Mesodermal cell (in vitro differentiated cells): ENCODE measurements at regions not wholly inside any gene's neighbourhood (a gene's known extent, or its start where the extent isn't known, plus 50 kb on each side); places are given as distances from the start of the nearest gene placed in this dataset.

Source experiments
- H3K27ac ChIP-seq: 2 replicates; pipeline ENCODE4 v1.7.0; 2013; ENCODE audit warnings: mild to moderate bottlenecking, low read depth, low read length, moderate library complexity; ENCODE audit not compliant: severe bottlenecking
- H3K36me3 ChIP-seq: 2 replicates; pipeline ENCODE4 v1.7.1; 2013; ENCODE audit warnings: mild to moderate bottlenecking, low read length, moderate library complexity; ENCODE audit not compliant: control insufficient read depth, insufficient read depth
- H3K4me1 ChIP-seq: one replicate; pipeline ENCODE4 v1.7.1; 2013; ENCODE audit warnings: mild to moderate bottlenecking, low read length; ENCODE audit not compliant: insufficient read depth, control insufficient read depth, poor library complexity, severe bottlenecking
- H3K4me3 ChIP-seq: 2 replicates; pipeline ENCODE4 v1.7.0; 2013; ENCODE audit warnings: low read length, control low read depth, mild to moderate bottlenecking; ENCODE audit not compliant: insufficient read depth, poor library complexity, severe bottlenecking; ENCODE audit errors: extremely low read depth
- H3K9me3 ChIP-seq: 2 replicates; pipeline ENCODE4 v1.7.1; 2013; ENCODE audit warnings: mild to moderate bottlenecking, low read length, moderate library complexity; ENCODE audit not compliant: control insufficient read depth
- WGBS, 2 experiments: methylation state at CpG; one replicate each; pipeline ENCODE4 v1.1.5; 2013; ENCODE audit warnings: missing lambda C conversion rate in 2 of 2; ENCODE audit not compliant: insufficient coverage in 2 of 2; 5-methylcytosine and 5-hydroxymethylcytosine counted together

DNA sequence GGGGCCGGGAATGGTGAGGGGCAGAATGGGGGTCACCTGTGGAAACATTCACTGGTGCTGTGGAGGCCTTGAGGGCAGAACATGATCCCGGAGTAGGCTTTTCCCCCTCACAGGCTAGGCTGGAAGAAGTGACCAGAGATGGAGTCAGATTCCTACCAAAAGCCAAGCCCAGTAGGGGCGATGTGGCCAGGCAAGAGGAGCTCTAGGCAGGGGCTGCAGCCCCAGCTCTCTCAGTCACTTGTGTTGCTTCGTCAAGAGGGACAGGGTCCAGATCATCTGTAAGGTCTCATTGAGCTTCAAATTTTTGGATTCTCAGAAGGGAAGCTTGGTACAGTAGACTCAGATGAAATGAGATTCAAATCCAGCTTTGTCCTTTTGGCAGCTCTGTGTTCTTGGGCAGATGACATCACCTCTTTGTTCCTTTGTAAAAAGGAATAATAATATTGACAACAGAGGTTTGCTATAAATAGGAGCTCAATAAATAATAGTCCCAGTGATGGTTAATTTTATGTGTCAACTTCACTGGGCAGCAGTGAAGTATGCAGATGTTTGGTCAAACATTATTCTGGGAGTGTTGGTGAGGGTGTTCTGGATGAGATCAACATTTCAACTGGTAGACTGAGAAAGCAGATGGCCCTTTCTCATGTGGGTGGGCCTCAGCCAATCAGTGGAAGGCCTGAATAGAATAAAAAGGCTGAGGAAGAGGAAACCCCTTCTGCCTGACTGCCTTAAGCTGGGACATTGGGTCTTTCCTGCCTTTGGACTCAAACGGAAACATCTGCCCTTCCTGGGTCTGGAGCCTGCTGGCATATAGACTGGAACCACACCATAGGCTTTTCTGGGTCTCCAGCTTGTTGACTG is 324.7 kb upstream of the USP24 start:
- 86 to 88% methylated on average over 3 to 5 of the region's 5 CpGs for WGBS, 2 experiments

DNA sequence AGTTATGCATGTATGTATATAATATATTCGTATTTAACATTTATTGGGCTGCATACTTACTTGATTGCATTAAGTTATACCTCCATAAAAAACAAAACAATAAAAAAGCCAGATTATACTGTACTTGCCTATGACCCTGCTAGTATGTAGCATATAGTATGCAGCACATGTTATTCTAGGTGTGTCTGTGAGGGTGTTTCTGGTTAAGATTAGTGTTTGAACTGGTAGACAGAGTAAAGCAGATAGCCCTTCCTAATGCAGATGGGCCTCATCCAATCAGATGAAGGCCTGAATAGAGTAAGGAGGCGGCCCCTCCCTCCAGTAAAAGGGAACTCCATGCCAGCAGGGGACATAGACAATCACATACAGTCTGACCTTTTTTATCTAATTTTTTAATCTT is 323.3 kb upstream of the USP24 start:
- Histone ChIP-seq H3K36me3 (no peaks in the 10 kb centered on the region), H3K4me3 (no peak overlapping the region), H3K4me1 (no peaks in the 10 kb centered on the region), H3K9me3 (no peaks in the 10 kb centered on the region), H3K27ac (no peak overlapping the region)
- WGBS, 2 experiments: no CpG with 5 or more reads among the region's 2 CpGs

More for the DNA sequence above, 324.7 kb upstream of the USP24 start:
- no peak overlapping the region for H3K27ac ChIP-seq
- H3K4me3 ChIP-seq: no peak overlapping the region
- no peaks in the 10 kb centered on the region for H3K36me3 ChIP-seq
- H3K4me1 ChIP-seq: no peaks in the 10 kb centered on the region
- H3K9me3 ChIP-seq: no peaks in the 10 kb centered on the region

DNA sequence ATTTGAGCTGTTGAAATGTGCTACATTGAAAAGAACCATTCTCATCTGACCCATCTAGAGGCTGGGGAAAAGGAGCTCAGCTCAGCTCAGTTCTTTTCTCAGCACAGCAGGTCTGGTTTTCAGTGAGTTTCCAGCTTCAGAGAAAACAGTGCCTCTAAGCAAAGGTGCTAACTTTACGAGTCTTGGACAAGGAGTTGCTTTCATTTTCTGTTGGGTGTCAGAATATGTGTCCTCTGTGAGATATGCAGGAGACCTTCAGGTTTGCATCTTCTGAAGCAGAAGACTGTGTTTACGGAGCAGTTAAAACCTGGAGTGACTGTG is 321.3 kb upstream of the USP24 start:
- no peaks in the 10 kb centered on the region for H3K36me3 ChIP-seq
- no peak overlapping the region for H3K27ac ChIP-seq
- WGBS, 2 experiments: 73 to 100% methylated on average over 1 to 2 of the region's 2 CpGs
- H3K9me3 ChIP-seq: no peaks in the 10 kb centered on the region
- H3K4me3 ChIP-seq: no peak overlapping the region
- no peaks in the 10 kb centered on the region for H3K4me1 ChIP-seq

DNA sequence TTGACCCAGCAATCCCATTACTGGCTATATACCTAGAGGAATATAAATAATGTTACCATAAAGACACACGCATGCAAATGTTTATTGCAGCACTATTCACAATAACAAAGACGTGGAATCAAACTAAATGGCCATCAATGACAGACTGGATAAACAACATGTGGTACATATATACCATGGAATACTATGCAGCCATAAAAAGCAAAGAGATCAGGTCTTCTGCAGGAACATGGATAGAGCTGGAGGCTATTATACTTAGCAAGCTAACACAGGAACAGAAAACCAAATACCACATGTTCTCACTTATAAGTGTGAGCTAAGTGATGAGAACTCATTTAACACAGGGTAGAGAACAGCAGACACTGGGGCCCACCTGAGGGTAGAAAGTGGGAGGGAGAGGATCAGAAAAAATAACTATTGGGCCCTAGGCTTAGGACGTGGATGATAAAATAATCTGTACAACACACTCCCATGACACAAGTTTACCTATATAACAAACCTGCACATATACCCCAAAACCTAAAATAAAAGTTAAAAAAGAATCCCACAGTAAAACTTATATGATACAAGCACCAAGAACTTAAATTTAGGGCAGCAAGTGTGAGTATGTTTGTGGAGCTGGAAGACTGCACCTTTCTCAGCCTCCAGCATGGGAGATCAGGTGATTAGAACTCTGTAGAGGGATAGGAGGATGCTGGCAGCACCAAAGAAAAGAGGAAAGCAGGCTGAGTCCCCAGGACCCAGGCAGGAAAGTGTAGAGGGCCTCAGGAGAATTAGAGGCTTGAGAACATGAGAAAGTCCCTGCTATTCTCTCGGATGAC is 320.8 kb upstream of the USP24 start:
- H3K4me1 ChIP-seq: no peaks in the 10 kb centered on the region
- H3K36me3 ChIP-seq: no peaks in the 10 kb centered on the region
- H3K4me3 ChIP-seq: no peak overlapping the region
- 100% methylated on average over 1 of the region's 4 CpGs for WGBS, 2 experiments
- H3K27ac ChIP-seq: no peak overlapping the region
- no peaks in the 10 kb centered on the region for H3K9me3 ChIP-seq

DNA sequence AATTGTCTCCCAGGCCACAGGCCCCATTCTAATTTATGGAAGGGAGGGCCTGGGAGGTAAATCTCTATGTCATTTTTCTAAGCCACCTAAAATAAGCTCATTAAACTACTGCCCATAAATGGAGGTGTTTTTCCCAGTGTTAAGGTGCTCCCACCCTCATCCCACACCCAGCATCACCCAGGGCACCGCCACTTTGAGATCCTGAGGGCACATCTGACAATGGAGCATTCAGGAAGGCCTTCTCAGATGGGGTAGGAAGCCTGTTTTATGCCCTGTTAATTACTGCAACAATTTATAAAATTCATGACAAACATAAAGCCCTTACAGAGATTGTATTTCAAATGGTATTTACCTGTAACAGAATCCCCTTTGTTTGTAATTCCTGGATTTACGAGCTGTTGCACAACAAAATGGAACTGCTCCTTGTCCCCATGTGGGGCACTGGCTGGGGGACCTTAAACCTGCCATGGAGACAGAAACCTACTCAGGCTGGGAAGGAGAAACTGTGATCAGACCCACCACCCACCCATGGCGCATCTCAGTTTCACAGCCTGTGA is 319.5 kb upstream of the USP24 start:
- H3K9me3 ChIP-seq: no peaks in the 10 kb centered on the region
- H3K36me3 ChIP-seq: no peaks in the 10 kb centered on the region
- no peak overlapping the region for H3K27ac ChIP-seq
- WGBS, 2 experiments: 100% methylated on average over 1 of the region's 3 CpGs; no CpG with 5 or more reads in 1 of the 2 experiments
- H3K4me1 ChIP-seq: no peaks in the 10 kb centered on the region
- no peak overlapping the region for H3K4me3 ChIP-seq

DNA sequence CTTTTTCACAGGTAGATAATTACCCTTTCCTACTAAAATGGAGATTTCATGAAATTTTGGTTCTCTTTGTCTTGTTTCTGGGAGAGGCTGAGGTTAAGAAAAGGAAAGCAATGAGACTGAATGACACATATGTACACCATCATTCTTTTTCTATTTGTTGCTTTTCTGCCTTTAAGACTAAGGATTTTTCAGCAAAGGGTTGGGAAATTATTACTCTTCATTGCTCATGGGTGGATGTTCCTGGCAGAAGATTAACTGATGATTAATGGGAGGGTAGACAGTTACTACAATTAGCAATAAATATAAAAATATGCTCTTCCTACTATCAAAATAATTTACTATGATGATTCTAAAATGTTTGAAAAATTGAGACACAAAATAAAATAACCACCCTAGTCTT is 316.5 kb upstream of the USP24 start:
- no peaks in the 10 kb centered on the region for H3K36me3 ChIP-seq
- no peaks in the 10 kb centered on the region for H3K4me1 ChIP-seq
- no peak overlapping the region for H3K4me3 ChIP-seq
- H3K27ac ChIP-seq: no peak overlapping the region
- no peaks in the 10 kb centered on the region for H3K9me3 ChIP-seq

DNA sequence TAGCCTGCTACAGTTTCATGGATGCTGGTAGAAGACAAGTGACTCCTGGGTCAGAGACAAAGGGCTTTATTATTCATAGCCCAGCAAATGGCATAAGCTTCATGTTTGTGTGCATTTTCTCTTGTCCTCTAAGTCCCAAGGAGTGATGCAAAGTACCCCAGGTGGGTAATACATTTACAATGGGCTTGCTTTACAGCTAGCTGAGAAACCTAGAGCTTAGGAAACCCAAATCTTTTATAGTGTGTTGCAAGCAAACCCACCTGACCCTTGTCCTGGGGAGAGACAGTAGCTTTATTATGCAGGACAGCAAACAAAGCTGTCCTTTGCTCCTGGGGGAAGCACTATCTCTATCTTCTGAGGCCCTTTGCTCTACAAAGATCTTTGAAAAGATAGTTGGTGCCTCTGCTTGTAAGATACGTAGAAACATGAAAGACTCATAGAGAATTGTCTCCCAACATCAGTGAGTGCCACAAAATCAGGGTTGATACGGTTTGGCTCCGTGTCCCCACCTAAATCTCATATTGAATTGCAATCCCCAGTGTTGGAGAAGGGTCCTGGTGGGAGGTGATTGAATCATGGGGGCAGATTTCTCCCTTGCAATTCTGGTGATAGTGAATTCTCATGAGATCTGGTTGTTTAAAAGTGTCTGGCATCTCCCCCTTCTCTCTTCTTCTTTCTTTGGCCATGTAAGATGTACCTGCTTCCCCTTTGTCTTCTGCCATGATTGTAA is 315.8 kb upstream of the USP24 start:
- no peaks in the 10 kb centered on the region for H3K36me3 ChIP-seq
- H3K4me1 ChIP-seq: no peaks in the 10 kb centered on the region
- H3K9me3 ChIP-seq: no peaks in the 10 kb centered on the region
- H3K27ac ChIP-seq: no peak overlapping the region
- no peak overlapping the region for H3K4me3 ChIP-seq
- WGBS, 2 experiments: 86 to 89% methylated on average over 1 of the region's 3 CpGs

DNA sequence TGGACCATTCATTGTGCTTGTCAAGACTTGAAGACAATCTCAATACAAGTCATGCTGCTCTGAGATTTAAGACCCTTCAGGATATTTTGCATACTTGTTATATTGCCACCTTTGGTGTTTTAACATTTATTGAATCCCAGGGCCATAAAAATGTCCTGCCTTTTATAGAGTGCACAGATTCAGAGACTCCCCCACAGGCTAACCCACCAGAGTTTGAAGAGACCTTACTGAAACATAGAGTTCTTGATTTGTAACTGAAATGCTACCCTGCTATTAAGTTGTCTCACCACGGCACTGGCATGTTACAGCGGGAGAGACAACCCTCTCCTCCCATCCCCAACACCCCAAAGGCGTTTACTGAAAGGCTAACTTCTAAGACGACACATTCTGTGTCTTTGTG is 313.9 kb upstream of the USP24 start:
- no peaks in the 10 kb centered on the region for H3K9me3 ChIP-seq
- H3K36me3 ChIP-seq: no peaks in the 10 kb centered on the region
- 100% methylated on average over 1 of the region's 4 CpGs; no CpG with 5 or more reads in 1 of the 2 experiments for WGBS, 2 experiments
- H3K27ac ChIP-seq: no peak overlapping the region
- H3K4me1 ChIP-seq: no peaks in the 10 kb centered on the region
- no peak overlapping the region for H3K4me3 ChIP-seq

DNA sequence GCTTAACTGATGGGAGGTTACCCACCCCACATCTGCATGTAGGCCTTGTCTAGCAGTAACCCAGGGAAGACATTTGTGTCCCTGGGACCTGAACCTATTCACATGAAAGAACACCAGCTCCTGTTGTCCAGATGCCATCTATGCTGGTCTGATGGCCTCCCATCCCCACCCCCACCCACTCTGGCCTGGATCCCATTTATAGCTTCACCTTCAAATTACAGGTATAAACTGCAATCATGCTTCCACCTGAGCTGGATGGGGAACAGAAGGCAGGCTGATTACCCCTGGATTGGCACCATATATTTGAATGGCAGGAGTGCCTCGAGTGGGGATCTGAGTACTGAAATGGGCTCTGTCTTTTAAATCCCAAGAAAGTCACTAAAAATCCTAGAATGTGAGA is 312.7 kb upstream of the USP24 start:
- WGBS, 2 experiments: 83 to 100% methylated on average over 1 of the region's 1 CpG
- Histone ChIP-seq H3K9me3 (no peaks in the 10 kb centered on the region), H3K4me3 (no peak overlapping the region), H3K27ac (no peak overlapping the region), H3K36me3 (no peaks in the 10 kb centered on the region), H3K4me1 (no peaks in the 10 kb centered on the region)

DNA sequence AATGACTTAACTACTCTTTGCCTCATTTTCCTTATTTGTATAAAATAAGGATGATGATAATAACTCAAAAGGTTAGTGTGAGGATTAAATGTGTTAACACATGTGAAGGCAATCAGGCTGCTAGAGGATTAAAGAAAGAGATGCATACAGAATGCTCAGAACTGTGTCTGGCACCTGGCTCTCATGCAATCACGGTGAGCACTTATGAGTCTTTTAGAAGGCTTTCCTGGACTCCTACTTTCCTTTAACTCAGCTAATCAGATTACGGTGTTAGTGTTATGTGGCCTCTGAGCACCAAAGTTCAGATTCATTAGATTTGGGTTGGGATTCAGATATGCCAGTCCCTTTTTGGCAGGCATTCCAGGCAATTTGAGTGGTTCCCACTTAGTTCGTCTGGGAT is 311.6 kb upstream of the USP24 start:
- no peaks in the 10 kb centered on the region for H3K9me3 ChIP-seq
- H3K4me3 ChIP-seq: no peak overlapping the region
- H3K27ac ChIP-seq: no peak overlapping the region
- WGBS, 2 experiments: 100% methylated on average over 2 to 3 of the region's 3 CpGs
- H3K4me1 ChIP-seq: no peaks in the 10 kb centered on the region
- H3K36me3 ChIP-seq: no peaks in the 10 kb centered on the region
